IMR-90 (cell line): ENCODE measurements at regions not wholly inside any gene's neighbourhood (a gene's known extent, or its start where the extent isn't known, plus 50 kb on each side); places are given as distances from the start of the nearest gene placed in this dataset.

Experiments
- ATAC-seq: fragments of 200-7000 bp; cut with Tn5 transposase; 2 replicates; pipeline ENCODE4 v1.9.1; 2020; ENCODE audit warnings: low read depth, mild to moderate bottlenecking, moderate library complexity
- BruUV-seq: library from RNA; stranded (reverse); fragments of 400-500 nt; replicated peaks from 2 replicates; lab custom pipeline; 2021; lab: Mats Ljungman, UMichigan
- CTCF ChIA-PET: fragments of 300-600 bp; formaldehyde crosslinking; extraction: SDS; loops from one replicate; lab custom pipeline; 2021; ENCODE audit warnings: antibody characterized with exemption; lab: Yijun Ruan, JAX
- POLR2A ChIA-PET: fragments of 300-600 bp; sonication (Branson Sonifier 250); formaldehyde crosslinking; loops from one replicate; lab custom pipeline; 2022; ENCODE audit warnings: antibody characterized with exemption; ENCODE audit not compliant: unreplicated experiment; lab: Charles Lee
- DNase-seq: peaks from one replicate; pipeline ENCODE4 v3.0.0; 2013
- H2AFZ ChIP-seq: replicated peaks from 2 replicates; pipeline ENCODE3; 2013; ENCODE audit warnings: low read length, mild to moderate bottlenecking; ENCODE audit not compliant: poor library complexity
- H2AK5ac ChIP-seq: 2 replicates; pipeline ENCODE4 v1.6.1; 2013; ENCODE audit warnings: low read depth, low read length, inconsistent platforms
- H2AK9ac ChIP-seq: replicated peaks from 2 replicates; pipeline ENCODE3; 2013; ENCODE audit warnings: mild to moderate bottlenecking, low read depth, low read length, moderate library complexity; ENCODE audit not compliant: poor library complexity
- H2BK120ac ChIP-seq: 2 replicates; pipeline ENCODE4 v1.6.1; 2013; ENCODE audit warnings: low read depth, low read length, inconsistent platforms
- H2BK15ac ChIP-seq: 3 replicates; pipeline ENCODE4 v1.6.1; 2013; ENCODE audit warnings: low read depth, low read length, inconsistent platforms
- H2BK20ac ChIP-seq: 2 replicates; pipeline ENCODE4 v1.6.1; 2013; ENCODE audit warnings: low read depth, mild to moderate bottlenecking, inconsistent platforms, low read length, moderate library complexity
- H2BK5ac ChIP-seq: 2 replicates; pipeline ENCODE4 v1.6.1; 2013; ENCODE audit warnings: mild to moderate bottlenecking, low read depth, low read length, inconsistent platforms; ENCODE audit not compliant: poor library complexity, severe bottlenecking
- H3K14ac ChIP-seq: replicated peaks from 2 replicates; pipeline ENCODE4 v1.6.1; 2013; ENCODE audit warnings: low read depth, low read length, inconsistent platforms
- H3K18ac ChIP-seq: 2 replicates; pipeline ENCODE4 v1.6.1; 2013; ENCODE audit warnings: low read depth, low read length, control low read depth
- H3K23ac ChIP-seq: 2 replicates; pipeline ENCODE4 v1.6.1; 2013; ENCODE audit warnings: low read depth, low read length, inconsistent platforms
- H3K27ac ChIP-seq: 2 replicates; pipeline ENCODE4 v1.5.1; 2013; ENCODE audit warnings: mild to moderate bottlenecking, control low read depth, low read length; ENCODE audit not compliant: insufficient read depth
- H3K27me3 ChIP-seq: 2 replicates; pipeline ENCODE4 v1.6.1; 2013; ENCODE audit warnings: low read length; ENCODE audit not compliant: control insufficient read depth, insufficient read depth
- H3K36me3 ChIP-seq: 2 replicates; pipeline ENCODE4 v1.6.1; 2013; ENCODE audit warnings: low read length, mixed read lengths; ENCODE audit not compliant: control insufficient read depth, insufficient read depth
- H3K4ac ChIP-seq: 2 replicates; pipeline ENCODE4 v1.6.1; 2013; ENCODE audit warnings: low read depth, low read length, inconsistent platforms
- H3K4me1 ChIP-seq: 2 replicates; pipeline ENCODE4 v1.6.1; 2013; ENCODE audit warnings: low read length, mixed read lengths; ENCODE audit not compliant: control insufficient read depth, insufficient read depth
- H3K4me2 ChIP-seq: 2 replicates; pipeline ENCODE4 v1.6.1; 2013; ENCODE audit warnings: low read depth, mild to moderate bottlenecking, control low read depth, low read length, moderate library complexity
- H3K4me3 ChIP-seq: 2 replicates; pipeline ENCODE4 v1.5.1; 2013; ENCODE audit warnings: low read depth, mild to moderate bottlenecking, control low read depth, low read length, moderate library complexity; ENCODE audit not compliant: insufficient read depth
- H3K56ac ChIP-seq: 2 replicates; pipeline ENCODE4 v1.6.1; 2013; ENCODE audit warnings: low read length, inconsistent platforms; ENCODE audit not compliant: insufficient read depth; ENCODE audit errors: extremely low read depth
- H3K79me1 ChIP-seq, 2 experiments: 2 replicates each; pipeline ENCODE4 v1.6.1; 2013; ENCODE audit warnings: low read length in 2 of 2, inconsistent platforms in 1 of 2, low read depth in 1 of 2
- H3K9ac ChIP-seq: 2 replicates; pipeline ENCODE4 v1.6.1; 2013; ENCODE audit warnings: low read depth, low read length, control low read depth
- H3K9me1 ChIP-seq: 2 replicates; pipeline ENCODE4 v1.6.1; 2013; ENCODE audit warnings: low read length, inconsistent platforms; ENCODE audit not compliant: insufficient read depth
- H3K9me3 ChIP-seq: 2 replicates; pipeline ENCODE4 v1.6.1; 2013; ENCODE audit warnings: low read length; ENCODE audit not compliant: control insufficient read depth, insufficient read depth
- H4K20me1 ChIP-seq: 2 replicates; pipeline ENCODE4 v1.6.1; 2013; ENCODE audit warnings: low read length, inconsistent platforms; ENCODE audit not compliant: insufficient read depth
- H4K5ac ChIP-seq: 2 replicates; pipeline ENCODE4 v1.6.1; 2013; ENCODE audit warnings: mild to moderate bottlenecking, low read depth, low read length, control low read depth
- H4K8ac ChIP-seq, 2 experiments: 2 replicates each; pipeline ENCODE4 v1.6.1; 2013; ENCODE audit warnings: low read depth in 2 of 2, low read length in 2 of 2, control low read depth in 1 of 2, inconsistent platforms in 1 of 2
- H4K91ac ChIP-seq: 2 replicates; pipeline ENCODE4 v1.6.1; 2013; ENCODE audit warnings: low read depth, low read length, inconsistent platforms; ENCODE audit not compliant: insufficient read depth
- CHD1 ChIP-seq: IDR thresholded peaks from 2 replicates; pipeline ENCODE4 v1.6.1; 2012; ENCODE audit warnings: low read depth, low read length, improper control_type of control experiment
- ELK1 ChIP-seq: fragments of 150-350 bp; IDR thresholded peaks from 2 replicates; pipeline ENCODE4 v1.6.1; 2016; ENCODE audit warnings: low read depth, mild to moderate bottlenecking, low read length, moderate library complexity, borderline replicate concordance
- MXI1 ChIP-seq: IDR thresholded peaks from 2 replicates; pipeline ENCODE4 v1.6.1; 2012; ENCODE audit warnings: low read depth, mild to moderate bottlenecking, low read length, moderate library complexity, borderline replicate concordance
- NFE2L2 ChIP-seq: fragments of 150-350 bp; IDR thresholded peaks from 2 replicates; pipeline ENCODE4 v1.6.1; 2016; ENCODE audit warnings: low read depth, mild to moderate bottlenecking, low read length
- POLR2A ChIP-seq: IDR thresholded peaks from 2 replicates; pipeline ENCODE4 v1.6.1; 2012; ENCODE audit warnings: mild to moderate bottlenecking, low read depth, low read length
- RAD21 ChIP-seq: IDR thresholded peaks from 2 replicates; pipeline ENCODE4 v1.6.1; 2012; ENCODE audit warnings: low read length, improper control_type of control experiment
- RCOR1 ChIP-seq: IDR thresholded peaks from 2 replicates; pipeline ENCODE4 v1.6.1; 2012; ENCODE audit warnings: mild to moderate bottlenecking, low read length, improper control_type of control experiment; ENCODE audit not compliant: insufficient replicate concordance
- SMC3 ChIP-seq: fragments of 150-350 bp; IDR thresholded peaks from 2 replicates; pipeline ENCODE4 v1.6.1; 2016; ENCODE audit warnings: low read depth, mild to moderate bottlenecking, antibody characterized with exemption, low read length, moderate library complexity
- WGBS, 2 experiments: methylation state at CpG; one replicate each; pipeline versions ENCODE4 v1.1.5 to v1.1.7; 2013; ENCODE audit warnings: missing lambda C conversion rate in 2 of 2; ENCODE audit not compliant: insufficient read length in 1 of 2; ENCODE audit errors: extremely low coverage in 2 of 2; 5-methylcytosine and 5-hydroxymethylcytosine counted together
- dilution Hi-C: fragments of 300-500 bp; cut with HindIII; formaldehyde crosslinking; loops from one replicate; pipeline ENCODE4 v1.14.3; 2018; ENCODE audit warnings: low sequenced_read_pairs; ENCODE audit not compliant: unreplicated experiment
- in situ Hi-C: fragments of 300-500 bp; cut with MboI; formaldehyde crosslinking; loops from 3 replicates; pipeline ENCODE4 v1.14.3; 2019; ENCODE audit warnings: low sequenced_read_pairs, inconsistent platforms, mixed read lengths
- intact Hi-C: fragments of 100-400 bp; cut with micrococcal nuclease; formaldehyde crosslinking; loops from 2 replicates; pipeline ENCODE4 v1.10.0; 2022

GRCh38 chr1:80450711-80451110 is 1350.0 kb upstream of the ADGRL2 start:
- Histone ChIP-seq H3K27me3 (no peaks in the 10 kb centered on the region), H3K79me1 (no peaks in the 10 kb centered on the region), H3K9me3 (no peaks in the 10 kb centered on the region), H4K8ac (no peak overlapping the region), H2BK5ac (no peak overlapping the region), H3K9me1 (no peaks in the 10 kb centered on the region), H2BK20ac (no peak overlapping the region), H3K4me1 (no peaks in the 10 kb centered on the region), H3K4me3 (no peak overlapping the region), H3K23ac (no peak overlapping the region), H2BK15ac (no peak overlapping the region), H3K27ac (no peak overlapping the region), H3K18ac (no peak overlapping the region), H2AFZ (no peak overlapping the region), H3K9ac (no peak overlapping the region), H2BK120ac (no peak overlapping the region), H4K20me1 (no peaks in the 10 kb centered on the region), H2AK9ac (no peak overlapping the region), H3K4me2 (no peak overlapping the region), H4K5ac (no peak overlapping the region), H3K4ac (no peak overlapping the region), H3K56ac (no peak overlapping the region), H3K14ac (no peak overlapping the region), H4K91ac (no peak overlapping the region), H3K36me3 (no peaks in the 10 kb centered on the region), H2AK5ac (no peak overlapping the region)
- TF ChIP-seq CHD1 (no peak), RAD21 (no peak), SMC3 (no peak), RCOR1 (no peak), MXI1 (no peak), NFE2L2 (no peak), POLR2A (no peak), ELK1 (no peak)
- BruUV-seq: no TSS peak
- WGBS, 2 experiments: no CpG with 5 or more reads among the region's 2 CpGs
- intact Hi-C loops: no loop called here
- ATAC-seq (no peak), DNase-seq (no peak)
- in situ Hi-C loops: no loop called here
- CTCF ChIA-PET: no interaction called here
- dilution Hi-C loops: no loop called here
- POLR2A ChIA-PET: no interaction called here
